EH (cell line): ENCODE measurements at regions not wholly inside any gene's neighbourhood (a gene's known extent, or its start where the extent isn't known, plus 50 kb on each side); places are given as distances from the start of the nearest gene placed in this dataset.
A peak's percentile ranks its signal among the peaks of the same experiment; 100 is the strongest.
"Not testable (repeated sequence)": the region's sequence is repeated elsewhere in the genome, so short reads cannot be mapped to it uniquely, and the experiment has no call there.

ENCODE experiments used
- DNase-seq: peaks from one replicate; pipeline ENCODE4 v3.0.0-alpha.2; 2015; ENCODE audit warnings: low read depth

- DNase-seq: no peak
Observed at GRCh38 chr11:81569999-81570398, 1163.7 kb downstream of the FAM181B start.

DNA sequence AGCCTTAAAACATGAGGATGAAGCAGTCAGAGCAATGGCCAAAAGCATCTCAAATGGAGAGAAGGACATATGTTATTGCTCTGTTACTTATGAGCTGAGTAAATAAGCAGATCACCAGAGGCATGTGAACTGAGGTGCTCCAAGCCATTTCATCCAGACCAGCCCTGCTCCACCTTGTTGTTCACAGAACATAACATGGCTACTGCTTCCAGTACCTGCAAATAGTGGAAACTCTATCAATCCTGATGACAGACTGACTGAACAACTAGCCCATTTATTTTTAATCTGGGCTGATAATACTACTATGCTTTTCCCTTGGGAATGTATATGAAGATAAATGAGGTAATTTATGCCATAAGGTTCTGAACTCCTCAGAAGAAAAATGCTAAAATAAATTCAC lies 1164.7 kb downstream of the FAM181B start:
- no peak for DNase-seq

DNA sequence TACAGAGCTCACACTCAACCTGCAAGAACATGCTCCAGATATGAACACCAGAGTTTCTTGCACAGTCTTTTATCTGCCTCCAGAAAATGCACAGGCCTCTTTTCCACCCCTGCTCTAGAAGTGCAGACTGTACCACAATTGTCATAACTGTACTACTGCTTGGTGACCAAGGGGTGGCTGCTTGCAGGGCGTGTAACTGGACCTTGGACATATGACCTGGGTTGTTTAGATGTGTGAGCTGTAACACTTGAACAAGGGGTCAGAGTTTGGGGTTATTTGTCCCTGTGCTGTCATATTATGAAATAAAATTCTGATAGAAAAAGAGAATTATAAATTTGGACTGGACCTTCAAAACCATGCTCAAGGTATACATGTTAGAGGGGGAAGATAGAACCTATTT lies 1185.5 kb downstream of the FAM181B start:
- no peak for DNase-seq

GRCh38 chr11:81539806-81540205 lies 1193.9 kb downstream of the FAM181B start:
- DNase-seq: not testable (repeated sequence)

- DNase-seq: no peak
Observed at GRCh38 chr11:81515566-81515965, 1218.1 kb downstream of the FAM181B start.

DNA sequence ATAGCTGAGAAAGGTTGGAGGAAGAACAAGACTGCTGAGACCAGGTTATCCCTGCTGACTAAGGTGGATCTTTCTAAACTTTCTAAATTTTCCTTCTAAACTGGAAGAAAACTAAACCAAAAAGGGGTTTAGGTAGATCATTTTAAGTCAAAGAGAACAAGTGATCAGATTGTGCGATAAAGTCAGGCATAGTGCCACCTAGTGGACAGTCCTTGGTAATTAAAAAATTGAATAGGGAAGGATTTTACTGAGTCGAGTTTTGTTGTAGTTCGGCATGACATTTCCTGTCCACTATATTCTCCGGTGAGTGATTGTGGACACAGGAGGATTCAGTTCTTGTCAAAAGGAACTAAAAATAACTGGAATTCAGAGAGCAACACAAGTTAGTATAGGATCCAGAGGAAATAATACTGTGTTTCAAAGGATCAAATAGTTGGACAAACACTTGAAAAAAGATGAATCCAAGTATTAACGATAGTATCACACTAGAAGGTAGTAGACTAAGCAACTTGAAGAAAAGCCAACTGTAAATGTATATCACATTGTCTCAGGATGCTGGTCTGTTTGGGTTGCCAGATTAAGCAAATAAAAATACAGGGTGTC lies 1236.4 kb downstream of the FAM181B start:
- DNase-seq: peak; percentile 1

DNA sequence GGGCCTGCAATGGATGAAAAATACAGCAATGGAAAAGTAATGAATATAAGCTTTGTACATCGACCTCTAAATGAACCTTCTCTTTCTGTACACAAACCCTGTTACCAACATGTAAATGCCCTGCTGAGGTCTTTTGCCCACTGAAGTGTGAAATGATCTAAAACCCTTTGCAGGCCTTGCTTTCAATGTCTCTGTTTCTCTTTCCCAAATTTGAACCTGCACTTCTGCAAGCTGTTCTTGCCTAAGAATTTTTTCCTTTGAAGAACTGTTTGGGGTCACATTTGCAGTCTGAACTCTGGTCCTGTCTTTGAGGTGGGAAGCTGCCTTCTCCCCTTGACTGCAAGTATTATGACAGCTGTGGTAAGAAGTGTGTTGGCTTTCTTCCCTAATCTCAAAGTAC lies 1237.1 kb downstream of the FAM181B start:
- no peak for DNase-seq

DNA sequence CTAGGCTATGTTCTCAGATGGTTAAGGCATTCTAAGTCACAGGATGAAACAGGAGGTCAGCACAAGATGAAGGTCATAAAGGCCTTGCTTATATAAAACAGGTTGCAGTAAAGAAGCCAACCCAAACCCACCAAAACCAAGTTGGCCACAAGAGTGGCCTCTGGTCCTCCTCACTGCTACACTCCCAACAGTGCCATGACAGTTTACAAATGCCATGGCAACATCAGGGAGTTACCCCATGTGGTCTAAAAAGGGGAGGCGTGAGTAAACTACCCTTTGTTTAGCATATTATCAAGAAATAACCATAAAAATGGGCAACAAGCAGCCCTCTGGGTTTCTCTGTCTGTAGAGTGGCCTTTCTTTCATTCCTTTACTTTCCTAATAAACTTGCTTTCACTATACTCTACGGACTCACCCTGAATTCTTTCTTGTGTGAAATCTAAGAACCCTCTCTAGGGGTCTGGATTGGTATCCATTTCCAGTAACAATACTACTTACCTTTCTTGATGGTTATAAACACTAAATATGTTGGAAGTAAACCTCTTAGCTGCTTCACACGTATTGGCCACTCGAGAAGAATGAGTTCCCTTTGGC lies 1237.9 kb downstream of the FAM181B start:
- DNase-seq: no peak

- no peak for DNase-seq
Observed at GRCh38 chr11:81494431-81494830, 1239.2 kb downstream of the FAM181B start.

DNA sequence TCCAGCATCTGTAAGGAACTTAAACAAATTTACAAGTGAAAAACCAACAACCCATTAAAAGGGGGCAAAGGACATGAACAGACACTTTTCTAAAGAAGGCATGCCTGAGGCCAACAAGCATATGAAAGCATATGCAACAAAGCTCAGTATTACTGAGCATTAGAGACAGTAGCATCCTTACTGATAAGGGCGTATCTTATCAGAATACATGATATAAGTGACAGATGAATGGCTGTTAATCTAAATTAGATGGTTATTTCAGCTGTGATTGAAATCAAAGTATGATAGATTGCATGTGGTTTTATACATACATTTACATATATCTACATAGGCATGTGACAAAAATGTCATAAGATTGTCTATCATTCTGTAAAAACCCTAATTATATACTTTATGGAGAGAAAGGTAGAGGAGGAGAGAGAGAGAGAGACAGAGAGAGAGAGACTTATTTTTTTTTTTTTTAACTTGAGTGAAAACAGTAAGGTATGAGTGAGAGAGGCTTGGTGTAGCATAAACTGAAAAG lies 1240.7 kb downstream of the FAM181B start:
- DNase-seq: no peak

DNA sequence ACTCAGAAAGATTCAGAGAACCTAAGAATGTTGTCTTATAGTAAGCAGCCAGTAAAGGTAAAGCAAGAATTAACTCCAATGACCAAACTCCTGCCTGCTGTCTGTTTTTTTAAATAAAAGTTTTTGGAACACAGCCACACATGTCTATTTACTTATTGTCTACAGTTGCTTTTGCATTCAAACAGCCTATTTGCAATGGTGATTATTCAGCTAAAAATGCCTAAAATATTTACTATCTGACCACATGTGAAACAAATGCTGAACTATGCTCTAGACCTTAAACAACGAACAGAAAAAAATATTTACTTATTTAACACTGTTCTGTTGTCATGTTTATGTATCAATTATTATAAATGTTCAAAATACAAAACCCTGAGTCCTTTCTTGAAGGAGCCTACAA lies 1246.6 kb downstream of the FAM181B start:
- DNase-seq: no peak

GRCh38 chr11:81484196-81484595 lies 1249.5 kb downstream of the FAM181B start:
- DNase-seq: no peak

DNA sequence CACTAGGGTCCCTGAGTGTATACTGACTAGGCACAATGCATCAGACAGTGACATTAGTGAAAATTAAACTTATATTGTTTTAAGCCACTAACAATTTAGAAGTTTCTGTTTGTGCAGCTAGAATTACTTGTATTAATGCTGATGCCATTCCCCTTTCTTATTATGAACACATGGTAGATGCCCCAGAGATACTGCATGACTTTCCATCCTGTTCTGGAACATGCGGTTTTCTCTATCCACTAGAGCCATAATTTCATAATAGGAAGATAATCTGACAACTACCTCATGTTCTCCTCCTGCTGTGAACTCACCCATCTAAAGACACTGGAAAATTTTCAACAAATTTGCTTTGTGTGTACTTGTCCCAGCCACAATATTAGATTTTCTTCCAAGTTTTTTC lies 1256.4 kb downstream of the FAM181B start:
- DNase-seq: no peak

- DNase-seq: no peak
Observed at GRCh38 chr11:81476345-81476744, 1257.3 kb downstream of the FAM181B start.

DNA sequence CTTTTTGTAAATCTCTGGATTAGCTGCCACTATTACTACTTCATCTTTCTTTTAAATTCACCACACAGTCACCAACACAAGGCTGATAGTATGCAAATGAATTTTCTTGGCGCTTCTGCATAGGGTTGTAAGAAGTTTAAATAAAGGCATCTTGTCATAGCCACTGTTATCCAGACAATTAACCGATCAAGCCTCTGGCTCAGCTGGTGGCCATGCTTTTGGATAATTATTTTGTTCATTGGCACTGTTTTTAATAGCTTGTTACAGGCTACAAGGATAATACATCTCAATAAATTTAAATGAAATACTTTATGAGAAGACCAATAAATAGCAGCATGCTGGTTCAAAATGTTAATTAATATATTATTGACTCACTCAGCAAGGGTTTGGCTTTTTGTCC lies 1261.0 kb downstream of the FAM181B start:
- DNase-seq: no peak

- no peak for DNase-seq
Observed at GRCh38 chr11:81470446-81470845, 1263.2 kb downstream of the FAM181B start.

- DNase-seq: no peak
Observed at GRCh38 chr11:81459766-81460306, 1273.8 kb downstream of the FAM181B start.

DNA sequence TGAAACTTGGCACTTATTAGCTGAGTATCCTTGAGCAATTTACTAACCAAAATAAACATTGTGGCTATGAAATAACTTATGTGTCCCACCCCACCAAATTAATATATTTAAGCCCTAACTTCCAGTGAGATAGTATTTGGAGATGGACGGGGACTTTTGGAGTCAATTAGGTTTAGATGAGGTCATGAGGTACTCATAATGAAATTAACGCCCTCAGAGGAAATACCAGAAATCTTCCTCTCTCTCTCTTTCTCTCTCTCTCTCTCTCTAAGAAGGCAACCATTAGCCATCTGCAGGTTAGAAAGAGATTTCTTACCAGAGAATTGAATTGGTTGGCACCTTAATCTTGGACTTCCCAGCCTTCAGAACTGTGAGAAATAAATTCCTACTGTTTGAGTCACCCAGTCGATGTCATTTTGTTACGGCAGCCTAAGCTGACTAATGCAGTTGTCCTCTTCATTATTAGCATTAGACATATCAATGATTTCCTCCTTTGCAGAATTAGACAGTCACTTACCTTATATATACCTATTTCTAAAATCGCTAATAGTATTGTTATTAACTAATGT lies 1284.0 kb downstream of the FAM181B start:
- no peak for DNase-seq

DNA sequence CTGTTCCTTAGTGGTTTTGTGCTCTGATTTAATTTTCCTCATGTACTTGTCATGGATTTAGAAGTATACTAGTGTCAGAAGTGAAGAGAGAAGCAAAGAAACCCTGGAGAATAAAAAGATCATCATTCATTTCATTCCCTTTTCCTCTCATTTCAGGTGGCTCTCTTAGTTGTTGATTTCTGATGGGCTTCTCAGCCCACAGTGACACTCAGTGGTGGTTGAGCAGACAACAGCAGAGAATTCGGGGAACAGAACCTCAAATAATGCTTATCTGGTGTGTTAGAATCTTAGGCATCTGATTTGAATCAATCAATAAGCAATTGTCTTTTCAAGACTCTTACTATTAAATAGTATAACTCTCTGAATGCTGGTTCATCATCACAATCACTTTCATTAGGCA lies 1289.4 kb downstream of the FAM181B start:
- DNase-seq: no peak

GRCh38 chr11:81432333-81432732 lies 1301.3 kb downstream of the FAM181B start:
- no peak for DNase-seq

DNA sequence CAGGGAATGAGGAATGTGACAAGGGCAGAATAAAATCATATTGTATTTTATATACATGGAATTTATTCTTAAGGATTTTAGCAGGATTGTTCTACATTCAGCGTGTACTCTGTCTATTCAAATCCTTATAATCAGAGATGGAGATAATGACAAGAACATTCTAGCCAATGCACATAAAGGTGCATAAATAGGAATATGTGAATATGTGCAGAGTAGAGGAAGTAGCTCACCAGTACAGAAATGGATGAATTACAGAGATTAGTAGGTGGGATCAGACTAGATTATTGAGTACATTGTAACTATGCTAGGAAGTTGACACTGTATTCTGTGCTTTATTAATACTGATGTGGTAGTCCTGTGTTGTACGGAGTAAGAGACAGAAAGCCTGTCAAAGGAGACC lies 1308.8 kb downstream of the FAM181B start:
- DNase-seq: no peak

GRCh38 chr11:81422402-81422801 lies 1311.3 kb downstream of the FAM181B start:
- no peak for DNase-seq

GRCh38 chr11:81421251-81421860 lies 1312.3 kb downstream of the FAM181B start:
- no peak for DNase-seq
